B cell (primary cell): ENCODE measurements at regions not wholly inside any gene's neighbourhood (a gene's known extent, or its start where the extent isn't known, plus 50 kb on each side); places are given as distances from the start of the nearest gene placed in this dataset. TPM values are rescaled to one million over a fixed set of nuclear protein-coding genes. Genes with fewer than 3 reads are reported as not detected.

Experiments used
- ATAC-seq: fragments of 200-7000 bp; cut with Tn5 transposase; one replicate; pipeline ENCODE4 v1.10.0; 2021; ENCODE audit warnings: low read depth, mild to moderate bottlenecking, moderate number of reproducible peaks, moderate library complexity
- CTCF ChIA-PET: fragments of 350-600 bp; sonication (Branson Sonifier 250); formaldehyde crosslinking; loops from one replicate; lab custom pipeline; 2021; ENCODE audit warnings: antibody characterized with exemption, inconsistent platforms; lab: Charles Lee
- POLR2A ChIA-PET: fragments of 350-600 bp; sonication (Branson Sonifier 250); formaldehyde crosslinking; loops from one replicate; lab custom pipeline; 2021; ENCODE audit warnings: antibody characterized with exemption; lab: Charles Lee
- DNase-seq: peaks from one replicate; pipeline ENCODE4 v3.0.0; 2013
- H2AFZ ChIP-seq: 2 replicates; pipeline ENCODE4 v1.6.1; 2012; ENCODE audit warnings: mild to moderate bottlenecking, low read depth, low read length; ENCODE audit not compliant: insufficient read depth, poor library complexity, severe bottlenecking
- H3K27ac ChIP-seq, 2 donors: 1 replicate in 1 of 2; 2 replicates in 1 of 2; pipeline ENCODE4 v1.5.1; 2012 to 2013; ENCODE audit warnings: low read length in 2 of 2, mild to moderate bottlenecking in 2 of 2, moderate library complexity in 1 of 2
- H3K27me3 ChIP-seq, 4 experiments: fragments of 200-600 bp in 1 of 4; sonication (generic) in 1 of 4; replicated peaks in 1 of 4; 1 replicate in 2 of 4; 2 replicates in 2 of 4; pipeline versions ENCODE4 v1.6.1 to v1.7.0; 2013 to 2016; ENCODE audit warnings: low read length in 3 of 4, mild to moderate bottlenecking in 2 of 4, mixed read lengths in 1 of 4, moderate library complexity in 1 of 4; ENCODE audit not compliant: insufficient read depth in 4 of 4, control insufficient read depth in 3 of 4; ENCODE audit errors: control extremely low read depth in 1 of 4
- H3K36me3 ChIP-seq, 2 experiments: replicated peaks in 1 of 2; 1 replicate in 1 of 2; 2 replicates in 1 of 2; pipeline versions ENCODE4 v1.6.1 to v1.7.1; 2013; ENCODE audit warnings: low read length in 1 of 2; ENCODE audit not compliant: insufficient read depth in 2 of 2, control insufficient read depth in 1 of 2; ENCODE audit errors: control extremely low read depth in 1 of 2, extremely low read depth in 1 of 2
- H3K4me1 ChIP-seq, 2 donors: fragments of 200-600 bp in 1 of 2; sonication (generic) in 1 of 2; 1 replicate in 1 of 2; 2 replicates in 1 of 2; pipeline versions ENCODE4 v1.5.1 to v1.6.1; 2013 to 2017; ENCODE audit warnings: low read length in 2 of 2; ENCODE audit not compliant: control insufficient read depth in 2 of 2, insufficient read depth in 2 of 2
- H3K4me2 ChIP-seq: replicated peaks from 2 replicates; pipeline ENCODE3; 2012; ENCODE audit warnings: mild to moderate bottlenecking, low read depth, low read length; ENCODE audit not compliant: poor library complexity, severe bottlenecking
- H3K4me3 ChIP-seq, 5 experiments: fragments of 200-600 bp in 1 of 5; sonication (generic) in 1 of 5; 1 replicate in 3 of 5; 2 replicates in 2 of 5; pipeline versions ENCODE4 v1.5.1 to v1.7.0; 2011 to 2016; ENCODE audit warnings: low read length in 4 of 5, mild to moderate bottlenecking in 4 of 5, low read depth in 2 of 5, control low read depth in 1 of 5, moderate library complexity in 1 of 5; ENCODE audit not compliant: insufficient read depth in 1 of 5; ENCODE audit errors: control extremely low read depth in 1 of 5, extremely low read depth in 1 of 5
- H3K79me2 ChIP-seq: fragments of 200-600 bp; sonication (generic); one replicate; pipeline ENCODE4 v1.6.0; 2016; ENCODE audit warnings: low read length; ENCODE audit not compliant: control insufficient read depth, insufficient read depth
- H3K9ac ChIP-seq: fragments of 200-600 bp; sonication (generic); 2 replicates; pipeline ENCODE4 v1.6.1; 2017; ENCODE audit warnings: mild to moderate bottlenecking, low read length, moderate library complexity
- H3K9me3 ChIP-seq, 3 donors: one replicate each; pipeline versions ENCODE4 v1.6.1 to v1.7.1; 2013; ENCODE audit warnings: low read length in 2 of 3; ENCODE audit not compliant: control insufficient read depth in 2 of 3, insufficient read depth in 1 of 3; ENCODE audit errors: control extremely low read depth in 1 of 3
- H4K20me1 ChIP-seq: 2 replicates; pipeline ENCODE4 v1.6.0; 2012; ENCODE audit warnings: mild to moderate bottlenecking, low read length; ENCODE audit not compliant: insufficient read depth, control insufficient read depth, poor library complexity, severe bottlenecking
- H3K27ac Mint-ChIP-seq: one replicate; pipeline ENCODE4 v1.8.0; 2021; ENCODE audit warnings: mixed read lengths
- H3K27me3 Mint-ChIP-seq: one replicate; pipeline ENCODE4 v1.8.0; 2021; ENCODE audit warnings: mixed read lengths
- H3K4me1 Mint-ChIP-seq: one replicate; pipeline ENCODE4 v1.8.0; 2021; ENCODE audit warnings: mixed read lengths
- H3K4me3 Mint-ChIP-seq: one replicate; pipeline ENCODE4 v1.8.0; 2021; ENCODE audit warnings: mixed read lengths
- H3K9me3 Mint-ChIP-seq: one replicate; pipeline ENCODE4 v1.8.0; 2022; ENCODE audit warnings: mixed read lengths; ENCODE audit not compliant: insufficient read depth
- CTCF ChIP-seq: fragments of 200-600 bp; IDR thresholded peaks from one replicate; pipeline ENCODE4 v1.8.0; 2022; ENCODE audit warnings: antibody characterized with exemption, mild to moderate bottlenecking
- EZH2 ChIP-seq: IDR thresholded peaks from 2 replicates; pipeline ENCODE4 v1.6.1; 2012; ENCODE audit warnings: borderline replicate concordance, low read depth, mild to moderate bottlenecking, moderate library complexity, low read length; ENCODE audit not compliant: insufficient read depth, poor library complexity, severe bottlenecking
- WGBS: methylation state at CpG from one replicate; pipeline ENCODE4 v1.1.5; 2013; ENCODE audit warnings: missing lambda C conversion rate; ENCODE audit not compliant: insufficient coverage; 5-methylcytosine and 5-hydroxymethylcytosine counted together
- intact Hi-C: fragments of 100-400 bp; cut with micrococcal nuclease; formaldehyde crosslinking; loops from one replicate; pipeline ENCODE4 v1.10.0; 2022
- small RNA-seq: library from RNA; depleted of rRNA; stranded (forward); fragments of <200 nt; gene quantifications from one replicate; pipeline ENCODE3, GENCODE V24; 2012; ENCODE audit warnings: low replicate concordance, low read depth; ENCODE audit not compliant: insufficient read length

GRCh38 chr7:24231493-24231892 lies 52.5 kb upstream of the NPY start:
- Mint-ChIP-seq H3K9me3 (no peaks in the 10 kb centered on the region), H3K4me3 (no peak overlapping the region), H3K4me1 (peaks cover 15% of the 10 kb centered on the region), H3K27me3 (peaks cover 10% of the 10 kb centered on the region), H3K27ac (no peak overlapping the region)
- Histone ChIP-seq H3K4me1 (peaks cover 8 to 10% of the 10 kb centered on the region in 2 donors), H3K79me2 (no peaks in the 10 kb centered on the region), H3K27me3 (peaks cover 0 to 3% (median 0%) of the 10 kb centered on the region in 4 experiments), H4K20me1 (no peaks in the 10 kb centered on the region), H3K4me2 (no peak overlapping the region), H3K36me3 (no peaks in the 10 kb centered on the region), H3K27ac (no peak overlapping the region), H3K9me3 (no peaks in the 10 kb centered on the region), H3K4me3 (no peak overlapping the region), H3K9ac (no peak overlapping the region), H2AFZ (no peak overlapping the region)
- intact Hi-C loops, result no loop called here
- ChIA-PET CTCF (no interaction called here), POLR2A (no interaction called here)
- TF ChIP-seq CTCF (no peak), EZH2 (no peak)
- DNase-seq (no peak), ATAC-seq (no peak)

GRCh38 chr7:24233386-24233785 lies 50.6 kb upstream of the NPY start:
- intact Hi-C loops, result no loop called here
- Histone ChIP-seq H3K4me2 (no peak overlapping the region), H2AFZ (no peak overlapping the region), H3K27me3 (peaks cover 0 to 3% (median 0%) of the 10 kb centered on the region in 4 experiments), H3K36me3 (no peaks in the 10 kb centered on the region), H3K9ac (no peak overlapping the region), H4K20me1 (no peaks in the 10 kb centered on the region), H3K27ac (no peak overlapping the region), H3K4me3 (no peak overlapping the region), H3K4me1 (no peaks in the 10 kb centered on the region), H3K9me3 (no peaks in the 10 kb centered on the region), H3K79me2 (no peaks in the 10 kb centered on the region)
- TF ChIP-seq EZH2, result no peak
- Mint-ChIP-seq H3K4me3 (no peak overlapping the region), H3K27ac (no peak overlapping the region), H3K4me1 (no peaks in the 10 kb centered on the region), H3K27me3 (peaks cover 18% of the 10 kb centered on the region), H3K9me3 (no peaks in the 10 kb centered on the region)
- ATAC-seq (no peak), DNase-seq (no peak)
- WGBS, result 72% methylated on average over 2 of the region's 2 CpGs
- POLR2A ChIA-PET, result no interaction called here
- CTCF ChIA-PET, result no interaction called here

Small RNA genes in the stretch of these regions (small RNA-seq; reads per million reads assigned to genes)
- not detected for gene RNA5SP228
